ENCODE measurements at regions not wholly inside any gene's neighbourhood (a gene's known extent, or its start where the extent isn't known, plus 50 kb on each side); places are given as distances from the start of the nearest gene placed in this dataset.

DNA sequence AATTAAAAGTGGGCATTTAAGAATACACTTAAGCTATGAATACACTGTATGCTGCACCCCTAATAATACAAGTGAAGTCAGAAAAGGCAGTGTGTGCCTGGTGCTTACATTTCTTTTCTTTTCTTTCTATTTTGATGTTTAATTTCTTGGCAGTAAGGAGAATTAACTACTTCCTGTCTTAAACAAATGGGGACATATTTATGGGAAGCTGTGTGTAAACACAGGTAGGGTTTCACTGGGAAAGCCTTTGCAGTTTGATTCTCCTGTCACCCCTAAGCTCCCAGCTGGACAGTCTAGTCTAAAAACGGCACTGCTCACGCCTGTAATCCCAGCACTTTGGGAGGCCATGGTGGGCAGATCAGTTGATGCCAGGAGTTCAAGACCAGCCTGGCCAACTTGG, 146.0 kb downstream of the MIS18A start:
- DNase-seq: no peak

DNA sequence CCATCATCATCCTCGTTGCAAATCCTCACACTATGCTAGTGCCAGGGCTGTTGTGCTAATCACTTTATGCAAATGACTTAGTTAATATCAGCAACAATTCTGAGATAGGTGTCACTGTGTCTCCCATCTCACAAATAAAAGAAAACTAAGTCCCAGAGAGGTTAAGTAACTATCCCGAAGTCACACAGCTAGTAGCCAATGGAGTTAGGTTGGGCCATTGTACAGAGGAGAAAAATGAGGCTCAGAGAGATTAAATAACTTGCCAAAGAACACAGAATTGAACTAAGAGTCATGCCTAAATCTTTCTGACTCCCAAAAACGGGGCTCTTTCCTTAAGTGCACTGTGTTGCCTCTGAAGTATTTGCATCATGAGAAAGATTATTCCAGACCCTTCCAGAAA, 146.4 kb downstream of the MIS18A start:
- no peak for DNase-seq

DNA sequence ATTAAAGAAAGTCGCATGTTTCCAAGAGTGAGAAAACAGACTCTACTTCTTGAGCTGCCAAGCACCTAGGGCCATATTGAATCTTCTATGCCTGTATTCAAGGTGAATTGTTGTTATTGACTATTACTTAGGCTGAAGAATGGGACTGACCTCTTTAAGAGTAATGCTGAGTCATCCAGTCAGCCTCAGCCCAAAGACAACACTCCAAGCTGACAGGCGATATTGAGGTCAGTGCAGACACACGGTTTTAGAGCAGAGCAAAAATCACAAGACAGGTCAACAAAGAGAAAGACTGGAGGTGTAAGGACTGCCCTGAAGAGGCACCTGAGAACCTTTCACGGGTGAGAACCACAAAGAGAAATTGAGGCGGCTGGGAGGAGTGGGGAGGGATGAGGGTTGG, 146.9 kb downstream of the MIS18A start:
- DNase-seq: no peak

DNA sequence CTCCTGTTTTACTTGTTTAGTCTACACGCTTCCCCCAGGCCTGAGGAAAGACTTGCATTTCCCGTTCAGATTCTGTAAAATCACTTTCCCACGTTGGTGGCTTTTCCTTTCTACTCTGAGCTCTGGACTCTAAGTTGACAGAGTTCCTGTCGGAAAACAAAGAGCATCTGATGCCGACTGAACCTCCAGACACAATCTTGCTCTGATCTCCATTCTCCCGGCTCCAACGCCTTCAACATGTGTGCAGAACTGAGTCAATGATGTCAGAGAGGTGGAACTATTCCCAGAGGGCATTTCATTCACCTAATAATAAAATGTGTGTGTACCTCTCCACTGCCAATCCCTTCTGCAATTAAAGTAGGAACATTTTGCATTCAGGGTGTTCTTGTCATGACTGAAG, 147.7 kb downstream of the MIS18A start:
- no peak for DNase-seq

DNA sequence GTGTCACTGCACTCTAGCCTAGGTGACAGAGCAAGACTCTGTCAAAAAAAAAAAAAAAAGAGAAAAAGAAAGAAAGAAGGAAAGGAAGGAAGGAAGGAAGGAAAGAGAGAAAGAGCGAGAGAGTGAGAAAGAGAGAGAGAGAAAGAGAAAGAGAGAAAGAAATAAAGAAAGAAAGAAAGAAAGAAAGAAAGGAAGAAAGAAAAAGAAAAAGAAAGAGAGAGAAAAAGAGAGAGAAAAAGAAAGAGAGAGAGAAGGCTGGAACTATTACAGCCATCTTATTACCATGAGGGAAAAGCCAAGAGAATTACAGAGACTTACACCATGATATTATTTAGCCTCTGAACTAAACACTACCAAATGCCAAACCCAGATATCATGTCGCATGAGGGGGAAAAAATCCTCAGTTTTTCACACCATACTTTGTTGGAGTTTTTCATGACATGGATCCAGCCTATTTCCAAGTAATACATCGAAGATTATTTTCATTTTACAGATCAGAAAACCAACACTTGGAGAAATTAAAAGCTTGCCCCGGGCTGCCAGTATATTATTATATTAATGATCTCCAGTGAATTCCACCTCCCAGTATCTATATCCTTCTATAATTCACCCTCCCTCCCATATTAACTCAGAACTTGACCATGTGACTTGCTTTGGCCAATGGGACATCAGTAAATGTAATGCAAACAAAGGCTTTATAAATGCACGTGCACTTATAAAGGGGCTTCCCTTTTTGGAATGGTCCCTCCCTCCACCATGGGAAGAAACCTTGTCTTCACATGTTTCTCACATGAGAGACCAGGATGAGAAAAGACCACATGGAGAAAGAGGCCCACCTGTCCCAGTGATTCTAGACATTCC, 148.6 kb downstream of the MIS18A start:
- no peak for DNase-seq

DNA sequence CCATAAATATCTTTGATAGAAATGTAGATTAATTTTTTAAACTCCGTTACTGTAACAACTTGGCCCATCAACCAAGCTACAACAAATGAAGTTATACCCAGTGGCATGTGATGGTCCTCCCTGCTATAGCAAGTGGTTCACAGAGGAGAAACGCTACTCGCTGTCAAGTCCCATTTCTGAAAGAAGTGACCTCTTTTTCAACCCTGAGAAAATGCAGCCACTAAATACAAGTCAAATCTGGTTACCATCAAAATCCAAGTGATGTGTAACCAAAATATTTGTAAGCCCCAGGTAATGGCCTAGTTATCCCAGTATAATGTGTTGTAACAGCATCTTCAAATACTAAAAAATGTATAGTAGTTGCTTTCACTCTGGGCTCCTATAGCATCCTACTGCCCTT, 151.8 kb downstream of the MIS18A start:
- DNase-seq: no peak

DNA sequence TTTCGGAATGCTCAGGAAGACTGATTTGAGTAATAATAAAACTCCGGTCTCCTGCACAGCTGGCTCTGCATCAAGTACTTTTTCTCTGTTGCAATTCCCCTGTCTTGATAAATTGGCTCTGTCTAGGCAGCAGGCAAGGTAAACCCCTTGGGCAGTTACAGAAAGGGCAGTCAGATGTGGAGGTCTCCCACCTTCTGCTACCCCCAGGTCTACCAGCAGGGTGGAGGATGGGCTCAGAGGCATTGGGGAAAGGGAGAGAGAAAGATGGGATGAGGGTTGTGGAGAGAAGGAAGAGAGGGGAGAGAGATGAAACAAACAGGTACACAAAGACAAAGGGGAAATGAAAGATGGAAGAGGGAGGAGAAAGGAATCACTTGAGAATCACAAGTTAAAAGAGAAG, 156.8 kb downstream of the MIS18A start:
- no peak for DNase-seq

DNA sequence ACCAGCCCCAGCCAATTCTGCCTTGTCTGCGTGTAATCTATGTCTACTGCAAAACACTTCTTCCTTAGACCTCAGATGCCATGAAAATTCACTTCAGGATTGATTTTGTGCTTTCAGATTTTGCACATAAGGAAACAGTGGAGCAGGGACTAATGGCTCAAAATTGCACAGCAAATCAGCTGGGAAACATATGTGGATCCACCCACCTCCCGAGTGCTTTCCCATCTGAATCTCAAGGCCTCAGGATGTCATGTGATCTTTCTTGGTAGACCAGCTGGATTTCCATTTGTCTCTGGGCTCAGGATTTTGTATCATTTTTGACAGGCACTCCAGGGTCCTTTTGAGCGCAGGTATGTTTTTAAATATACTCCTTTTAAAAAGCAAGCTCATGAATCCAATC, 158.6 kb downstream of the MIS18A start:
- DNase-seq: no peak

DNA sequence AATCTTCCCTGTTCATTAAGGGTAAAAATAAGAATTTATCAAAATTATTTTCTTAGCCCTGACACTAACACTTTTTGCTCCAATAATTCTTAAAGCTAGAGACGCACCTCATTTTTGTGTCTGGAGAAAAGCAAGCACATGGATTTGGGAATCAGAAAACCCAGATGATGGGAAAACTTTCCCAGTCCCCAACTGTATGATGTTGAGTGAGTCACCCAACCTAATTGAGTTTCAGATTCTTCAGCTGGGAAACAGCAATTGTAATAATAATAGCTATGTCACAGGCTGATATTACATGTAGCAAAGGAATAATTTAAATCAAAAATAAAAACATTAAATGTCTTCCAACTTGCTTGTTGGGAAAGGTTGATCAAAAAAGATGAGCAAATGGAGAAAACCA, 159.0 kb downstream of the MIS18A start:
- DNase-seq: no peak

DNA sequence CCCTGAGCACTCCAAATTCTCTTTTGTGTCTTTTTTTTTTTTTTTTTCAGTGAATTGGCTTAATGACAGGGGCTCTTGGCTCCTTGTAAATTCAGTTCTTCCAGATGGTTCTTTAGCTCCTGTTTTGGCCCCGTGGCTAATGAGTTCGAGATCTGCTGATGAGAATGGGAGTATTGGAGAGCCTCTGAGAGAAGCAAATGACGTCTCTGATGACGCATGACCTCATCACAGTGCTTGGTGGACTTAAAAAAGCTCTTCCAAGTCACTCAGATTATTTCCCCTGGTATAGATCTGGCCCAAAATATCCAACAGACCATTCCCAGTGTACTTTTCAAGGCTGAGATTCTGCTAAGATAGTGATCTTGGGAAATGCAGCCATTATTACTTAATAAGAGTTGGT, 159.5 kb downstream of the MIS18A start:
- no peak for DNase-seq

DNA sequence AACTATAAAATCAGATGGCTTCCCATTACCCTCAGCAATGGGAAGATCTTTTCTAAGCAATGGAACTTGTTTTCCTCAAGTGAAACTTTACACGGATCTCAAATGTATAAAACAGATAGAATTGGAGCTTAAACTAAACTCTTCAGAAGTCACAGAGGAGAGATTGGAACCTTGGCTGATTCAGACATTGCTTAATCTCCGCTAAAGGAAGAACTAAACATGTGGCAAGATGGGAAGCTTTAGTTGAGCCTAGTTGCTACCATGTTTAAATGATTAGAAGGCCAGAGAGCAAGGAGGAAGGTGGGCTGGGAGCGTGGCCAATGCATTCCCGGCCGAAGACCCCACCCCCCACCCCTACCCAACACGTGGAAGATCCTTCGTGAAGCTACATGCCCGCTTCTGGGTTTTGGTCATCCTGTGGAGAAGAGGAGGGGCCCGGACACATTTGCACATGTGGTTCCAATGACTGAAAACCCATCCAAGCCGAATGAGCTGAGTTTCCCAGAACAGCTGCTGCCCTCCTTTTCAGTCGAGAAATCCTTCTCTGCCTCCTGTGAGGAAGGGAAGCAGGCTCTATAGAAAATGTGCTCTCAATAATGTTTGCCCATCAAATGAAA, 164.3 kb downstream of the MIS18A start:
- DNase-seq: no peak

DNA sequence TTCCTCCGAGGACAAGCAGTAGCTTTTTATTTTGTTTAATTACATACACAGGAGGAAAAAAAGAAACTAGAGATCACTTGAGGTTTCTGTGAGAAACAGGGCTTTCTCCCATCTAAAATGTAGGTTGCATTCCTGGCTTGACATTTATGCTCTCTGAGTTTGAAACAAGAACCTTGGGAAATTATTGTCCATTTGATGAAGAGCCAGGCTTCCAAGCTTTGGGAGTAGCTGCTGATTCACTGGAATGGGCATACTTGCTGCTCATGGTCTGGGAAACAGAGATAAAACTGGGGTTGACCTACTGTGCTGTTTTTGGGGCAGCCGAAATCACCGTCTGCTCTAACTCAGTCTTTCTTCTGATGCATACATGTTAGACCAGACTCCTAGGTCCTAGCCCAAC, 165.4 kb downstream of the MIS18A start:
- DNase-seq: no peak

DNA sequence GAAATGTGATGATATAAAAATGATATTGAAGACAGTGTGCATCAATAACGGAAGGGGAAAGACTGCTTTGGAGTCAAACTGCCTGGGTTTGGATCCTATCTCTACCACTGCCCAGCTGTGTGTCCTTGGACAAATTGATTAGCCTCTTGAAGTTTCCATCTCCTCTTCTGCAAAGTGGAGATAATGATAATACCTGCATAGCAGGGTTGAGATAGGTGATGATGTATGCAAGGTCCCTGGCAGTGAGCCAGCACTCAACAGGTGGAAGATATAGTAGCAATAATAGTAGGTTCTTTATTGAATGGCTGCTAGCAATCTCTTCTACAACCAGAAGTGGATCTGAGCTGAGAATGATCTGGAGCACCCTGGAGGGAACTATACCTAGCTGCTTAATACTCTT, 166.7 kb downstream of the MIS18A start:
- DNase-seq: no peak

DNA sequence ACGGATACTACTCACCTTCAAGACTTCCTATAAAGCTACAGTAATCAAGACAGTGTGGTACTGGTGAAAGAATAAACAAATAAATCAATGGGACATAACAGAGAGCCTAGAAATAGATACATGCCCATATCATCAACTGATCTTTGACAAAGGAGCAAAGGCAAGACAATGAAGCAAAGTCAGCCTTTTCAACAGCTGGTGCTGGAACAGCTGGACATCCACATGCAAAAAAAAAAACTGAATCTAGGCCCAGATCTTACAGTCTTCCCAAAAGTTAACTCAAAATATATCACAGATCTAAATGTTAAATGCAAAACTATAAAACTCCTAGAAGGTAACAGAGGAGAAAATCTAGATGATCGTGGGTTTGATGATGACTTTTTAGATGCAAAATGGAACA, 170.3 kb downstream of the MIS18A start:
- no peak for DNase-seq

DNA sequence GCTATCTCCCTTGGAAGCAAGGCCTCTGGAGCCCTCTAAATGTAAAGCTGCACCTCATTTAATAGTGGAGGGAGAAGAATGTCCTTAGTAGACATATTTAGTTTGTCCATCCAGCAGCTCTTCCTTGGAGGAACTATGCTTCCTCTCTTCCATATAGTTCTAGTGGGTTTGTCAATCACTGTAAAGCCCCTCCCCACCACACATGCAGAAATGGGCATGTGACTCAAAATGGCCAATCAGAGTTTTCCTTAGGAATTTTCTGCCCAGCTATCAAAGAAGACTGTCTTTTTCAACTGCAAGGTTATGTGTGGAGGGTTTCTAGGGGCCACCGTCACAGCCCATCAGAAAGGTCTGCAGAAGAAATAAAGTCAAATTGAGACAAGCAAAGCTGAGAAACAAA, 175.5 kb downstream of the MIS18A start:
- no peak for DNase-seq

DNA sequence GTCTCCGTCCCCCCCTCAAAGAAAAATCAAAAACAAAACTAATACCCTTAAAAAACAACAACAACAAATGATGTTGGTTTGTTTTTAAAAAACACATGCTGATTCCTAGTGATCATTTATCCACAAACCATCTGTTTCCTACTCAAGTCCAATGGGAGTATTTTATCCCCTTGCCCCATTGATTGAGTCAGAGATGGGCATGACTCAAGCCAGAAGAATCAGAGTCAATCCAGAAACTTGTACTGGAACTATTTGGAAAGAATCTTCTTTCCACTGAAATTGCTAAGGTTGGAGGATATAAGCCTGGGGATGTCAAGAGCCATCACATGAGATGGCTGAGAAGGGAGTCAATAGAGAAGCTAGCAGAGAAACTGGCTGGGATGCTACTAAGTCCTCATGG, 176.4 kb downstream of the MIS18A start:
- DNase-seq: no peak

DNA sequence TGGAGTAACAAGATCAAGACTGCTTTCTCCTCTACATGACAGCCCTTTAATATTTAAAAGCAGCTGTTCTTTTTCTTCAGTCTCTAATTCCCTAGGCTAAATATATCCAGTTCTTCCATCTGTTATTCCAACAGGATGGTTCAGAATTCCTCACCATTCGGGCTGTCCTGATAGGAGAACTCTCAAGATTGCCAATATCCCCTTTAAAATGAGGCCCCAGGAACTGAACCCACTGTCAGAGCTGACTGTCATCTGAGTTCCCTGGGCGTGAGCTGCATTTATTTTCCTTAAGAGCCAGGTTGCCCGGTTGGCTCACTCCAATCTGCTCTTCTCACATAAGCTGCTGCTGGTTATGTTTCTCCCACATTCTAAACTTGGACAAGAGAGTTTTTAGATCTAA, 177.6 kb downstream of the MIS18A start:
- no peak for DNase-seq

DNA sequence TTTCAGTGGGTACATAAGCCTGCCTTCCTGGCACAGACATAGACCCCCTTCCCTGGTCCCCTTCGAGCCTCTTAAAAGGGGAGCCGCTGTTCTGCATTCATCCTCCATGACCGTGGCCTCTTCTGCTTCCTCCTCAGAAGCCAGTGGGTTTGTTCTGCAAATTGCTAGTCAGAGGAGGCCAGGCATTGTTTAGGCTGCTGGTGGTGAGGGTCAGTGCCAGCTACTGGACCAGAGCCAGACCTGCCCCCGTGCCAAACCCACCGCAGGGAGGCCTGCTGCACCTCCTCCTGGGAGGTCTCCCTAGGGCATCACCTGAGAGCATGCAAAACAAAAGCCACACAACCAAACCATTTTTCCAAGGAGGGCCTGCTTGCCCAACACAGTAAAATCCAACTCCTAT, 178.4 kb downstream of the MIS18A start:
- DNase-seq: no peak

DNA sequence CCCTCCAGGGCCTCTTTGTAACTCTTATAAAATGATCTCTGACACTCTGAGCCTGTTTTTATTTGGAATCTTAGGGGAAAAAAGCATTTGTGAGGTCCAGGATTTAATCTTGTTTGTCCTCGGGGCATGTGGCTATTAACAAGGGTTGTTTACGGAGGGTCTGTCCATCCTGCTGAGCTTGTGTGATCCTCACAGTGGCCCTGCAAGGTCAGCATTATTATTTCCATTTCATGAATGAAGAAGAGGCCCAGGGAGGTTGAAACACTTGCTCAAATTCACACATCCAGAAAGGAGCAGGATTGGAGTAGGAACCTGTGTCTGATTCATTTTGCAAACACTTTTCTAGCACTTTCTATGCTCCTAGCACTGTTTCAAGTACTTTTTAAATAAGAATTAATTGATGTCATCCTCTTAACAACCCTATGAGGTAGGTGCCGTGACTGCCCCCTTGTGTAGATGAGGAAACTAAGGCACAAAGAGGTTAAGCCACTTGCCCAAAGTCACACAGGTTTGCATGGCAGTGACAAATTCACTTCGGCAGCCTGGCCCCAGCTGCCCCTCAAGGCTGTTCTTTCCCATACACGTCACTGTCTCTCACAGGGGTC, 178.9 kb downstream of the MIS18A start:
- DNase-seq: no peak

DNA sequence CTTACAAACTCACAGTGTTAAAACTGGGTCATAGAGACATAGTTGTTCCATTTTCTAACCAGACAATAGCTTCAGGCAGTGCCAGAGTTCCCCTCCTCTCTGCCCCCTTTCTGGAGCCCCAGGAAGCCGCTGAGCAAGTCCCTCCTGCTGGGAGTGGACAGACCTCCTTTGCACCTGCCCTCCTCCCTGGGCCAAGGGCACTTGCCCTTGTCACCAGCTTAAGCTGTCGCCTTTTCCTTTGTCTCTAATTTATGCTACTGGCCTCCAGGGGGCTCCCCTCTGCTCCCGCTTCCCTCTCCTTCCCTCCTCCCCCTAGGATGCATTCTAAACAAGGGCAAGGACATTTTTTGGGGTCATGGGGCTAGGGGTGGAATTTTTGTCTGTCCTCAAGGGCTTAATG, 182.4 kb downstream of the MIS18A start:
- no peak for DNase-seq

DNA sequence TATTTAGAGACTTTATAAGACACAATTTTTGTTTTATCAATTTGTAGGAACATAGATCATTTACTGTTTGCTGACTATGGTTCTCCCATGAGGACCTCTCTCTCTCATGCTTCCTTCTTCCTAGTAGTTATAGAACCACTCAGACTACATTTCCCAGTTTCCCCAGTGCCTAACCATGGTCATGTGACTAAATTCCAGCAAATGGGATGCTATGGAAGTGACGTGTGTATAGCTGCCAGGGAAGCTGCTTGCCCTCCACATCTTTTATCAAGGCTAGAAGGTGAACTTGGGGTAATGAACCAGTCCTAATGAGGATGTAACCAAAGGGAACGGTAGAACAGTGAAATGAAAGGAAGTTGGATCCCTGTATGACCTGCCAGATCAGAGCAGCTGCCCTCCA, 184.0 kb downstream of the MIS18A start:
- no peak for DNase-seq

DNA sequence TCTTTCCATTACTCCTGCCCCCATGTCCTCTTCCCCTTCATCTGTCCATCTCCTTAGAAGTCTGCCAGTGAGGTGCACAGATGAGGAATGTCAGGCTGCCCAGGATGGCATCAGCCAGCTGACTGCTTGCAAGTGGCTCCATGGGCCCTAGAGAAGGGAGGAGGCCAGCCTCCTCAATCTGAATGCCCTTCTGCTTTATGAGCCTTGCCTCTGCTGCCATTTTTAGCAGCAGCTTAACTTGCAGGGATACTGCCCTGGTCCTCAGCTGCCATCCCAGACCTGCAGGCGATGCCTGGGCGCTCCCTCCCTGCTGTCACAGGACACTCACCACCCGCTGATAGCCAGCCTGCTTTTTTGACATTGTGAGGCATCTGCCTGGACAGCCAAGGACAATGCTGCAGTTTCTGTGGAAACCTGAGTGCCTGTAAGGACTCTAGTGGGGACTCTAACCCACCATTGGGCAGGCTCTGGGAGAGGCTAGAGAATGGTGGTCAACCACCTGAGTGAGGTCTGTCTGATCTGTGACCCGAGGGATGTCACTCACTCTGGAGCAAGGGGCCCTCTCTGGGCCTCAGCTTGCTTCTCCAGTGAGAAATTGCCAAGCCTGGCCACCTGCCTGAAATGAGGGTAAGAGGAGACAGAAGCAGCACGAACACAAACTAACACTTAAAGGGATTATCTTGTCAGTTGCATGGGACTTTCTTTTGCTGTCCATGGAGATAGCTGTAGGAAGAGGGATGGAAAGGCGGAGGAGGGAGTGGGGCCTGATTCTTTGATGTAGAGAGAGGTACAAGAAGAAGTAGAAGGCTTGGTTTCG, 185.0 kb downstream of the MIS18A start:
- no peak for DNase-seq

DNA sequence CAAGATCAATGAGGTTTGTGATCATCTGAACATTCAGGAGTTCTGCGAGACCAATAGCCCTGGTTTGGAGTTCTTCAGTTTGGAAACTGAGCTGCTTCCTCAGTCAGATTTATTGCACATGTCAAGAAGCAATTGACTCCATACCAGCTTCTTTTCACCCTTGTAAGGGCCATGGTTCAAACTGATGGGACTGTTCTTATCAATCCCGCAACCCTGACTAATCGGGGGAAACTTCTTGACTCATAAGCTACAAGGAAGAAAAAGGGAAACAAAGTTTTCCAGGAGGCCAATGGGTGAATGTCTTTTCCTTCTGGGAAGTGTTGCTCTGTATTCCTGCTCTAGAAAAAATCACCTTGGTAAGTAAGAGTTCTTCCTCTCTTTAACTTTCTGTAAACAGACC, 187.9 kb downstream of the MIS18A start:
- no peak for DNase-seq

DNA sequence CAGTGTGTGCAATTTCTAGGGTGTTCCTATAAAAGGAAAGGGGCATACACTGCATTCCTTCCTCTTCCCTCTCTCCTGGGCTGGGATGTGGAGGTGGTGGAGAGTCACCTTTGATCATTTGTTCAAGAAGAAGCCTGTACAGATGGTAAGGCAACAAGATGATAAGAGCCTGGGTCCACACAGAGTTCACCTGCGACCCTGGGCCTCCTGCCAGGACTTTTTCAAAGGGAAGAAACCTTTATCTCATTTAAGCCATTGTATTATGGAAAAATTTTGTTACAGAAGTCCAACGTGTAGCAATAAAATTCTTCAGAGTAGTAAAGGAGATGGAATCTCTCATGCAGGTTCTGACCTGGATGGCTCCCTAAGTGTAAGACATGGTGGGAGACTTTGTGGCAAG, 189.1 kb downstream of the MIS18A start:
- no peak for DNase-seq

All from NCI-H187 treated with DMSO at 0.1 percent for 48 hours (cell line).